C4-2B (cell line): ENCODE measurements at regions not wholly inside any gene's neighbourhood (a gene's known extent, or its start where the extent isn't known, plus 50 kb on each side); places are given as distances from the start of the nearest gene placed in this dataset.

Experiments used
- H3K27ac ChIP-seq: fragments of 450-650 bp; 2 replicates; pipeline ENCODE4 v1.5.1; 2017
- ZFX ChIP-seq: fragments of 450-650 bp; IDR thresholded peaks from 2 replicates; pipeline ENCODE4 v1.6.1; 2017
- TF ChIP-seq, protein P1 (sequence below): fragments of 450-650 bp; conservative IDR thresholded peaks from 2 replicates; pipeline ENCODE4 v1.5.1; 2017; ENCODE audit warnings: mild to moderate bottlenecking

DNA sequence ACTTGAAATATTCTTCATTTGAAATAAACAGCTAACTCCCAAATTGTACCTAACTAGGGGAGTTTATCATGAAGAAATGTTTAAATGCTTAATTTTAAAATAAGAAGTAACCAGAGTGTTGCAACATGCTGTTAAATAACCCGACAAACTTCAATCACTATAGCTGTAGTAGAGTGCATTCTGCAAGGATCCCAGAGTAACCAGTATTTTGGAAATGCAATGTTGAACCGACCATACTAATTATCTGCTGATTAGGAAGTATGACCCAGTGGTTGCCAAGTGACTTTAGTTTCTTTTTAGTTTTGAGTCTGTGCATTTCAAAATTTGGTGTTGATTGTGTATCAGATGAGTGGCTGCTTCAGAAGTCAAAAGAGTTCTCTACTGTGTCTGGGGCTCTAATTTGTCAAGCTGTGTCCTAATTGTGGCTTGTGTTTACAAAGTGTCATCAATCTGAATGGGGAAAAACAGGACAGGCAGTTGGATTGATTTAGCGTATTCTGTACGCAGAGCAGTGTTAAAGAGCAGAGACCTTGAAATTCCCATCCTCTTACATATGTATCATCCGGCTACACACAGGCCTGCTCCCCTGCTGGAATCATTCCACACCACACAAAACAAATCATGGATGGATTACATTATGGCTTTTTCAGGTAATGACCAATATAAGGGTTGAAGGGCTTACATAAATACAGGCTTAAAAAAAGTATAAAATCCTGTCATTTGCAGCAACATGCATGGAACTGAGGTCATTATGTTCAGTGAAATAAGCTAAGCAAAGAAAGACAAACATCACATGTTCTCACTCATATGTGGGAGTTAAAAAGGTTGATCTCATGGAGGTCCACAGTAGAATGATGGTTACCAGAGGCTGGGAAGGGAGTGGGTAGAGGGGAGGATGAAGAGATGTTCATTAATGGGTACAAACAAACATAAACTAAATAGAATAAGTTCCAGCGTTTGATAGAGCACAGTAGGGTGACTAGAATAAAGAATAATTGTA, 351.5 kb downstream of the KLF12 start:
- no peak overlapping the region for H3K27ac ChIP-seq

DNA sequence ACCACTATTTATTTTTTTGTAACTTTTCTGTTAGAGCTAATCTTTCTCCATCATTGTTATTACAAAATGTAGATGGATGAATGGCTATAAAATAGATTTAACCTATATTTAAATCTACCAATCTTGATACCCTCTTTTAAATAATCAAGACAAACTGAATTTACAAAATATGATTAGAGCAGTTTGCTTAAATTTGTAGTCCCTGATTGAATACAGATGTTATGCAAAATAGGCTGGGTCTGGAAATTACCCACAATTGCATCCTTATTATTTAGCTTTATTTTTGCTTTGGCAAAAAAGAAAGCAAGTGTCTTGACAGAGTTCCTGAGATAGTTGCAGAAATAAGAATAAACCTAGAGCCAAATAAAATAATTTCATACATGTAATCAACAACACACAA, 352.8 kb downstream of the KLF12 start:
- no peak for TF ChIP-seq ZFX
- TF ChIP-seq, protein P1, sequence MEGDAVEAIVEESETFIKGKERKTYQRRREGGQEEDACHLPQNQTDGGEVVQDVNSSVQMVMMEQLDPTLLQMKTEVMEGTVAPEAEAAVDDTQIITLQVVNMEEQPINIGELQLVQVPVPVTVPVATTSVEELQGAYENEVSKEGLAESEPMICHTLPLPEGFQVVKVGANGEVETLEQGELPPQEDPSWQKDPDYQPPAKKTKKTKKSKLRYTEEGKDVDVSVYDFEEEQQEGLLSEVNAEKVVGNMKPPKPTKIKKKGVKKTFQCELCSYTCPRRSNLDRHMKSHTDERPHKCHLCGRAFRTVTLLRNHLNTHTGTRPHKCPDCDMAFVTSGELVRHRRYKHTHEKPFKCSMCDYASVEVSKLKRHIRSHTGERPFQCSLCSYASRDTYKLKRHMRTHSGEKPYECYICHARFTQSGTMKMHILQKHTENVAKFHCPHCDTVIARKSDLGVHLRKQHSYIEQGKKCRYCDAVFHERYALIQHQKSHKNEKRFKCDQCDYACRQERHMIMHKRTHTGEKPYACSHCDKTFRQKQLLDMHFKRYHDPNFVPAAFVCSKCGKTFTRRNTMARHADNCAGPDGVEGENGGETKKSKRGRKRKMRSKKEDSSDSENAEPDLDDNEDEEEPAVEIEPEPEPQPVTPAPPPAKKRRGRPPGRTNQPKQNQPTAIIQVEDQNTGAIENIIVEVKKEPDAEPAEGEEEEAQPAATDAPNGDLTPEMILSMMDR: no peak
- no peak overlapping the region for H3K27ac ChIP-seq

More for the DNA sequence above, 351.5 kb downstream of the KLF12 start:
- no peak for TF ChIP-seq ZFX
- TF ChIP-seq, protein P1: no peak

DNA sequence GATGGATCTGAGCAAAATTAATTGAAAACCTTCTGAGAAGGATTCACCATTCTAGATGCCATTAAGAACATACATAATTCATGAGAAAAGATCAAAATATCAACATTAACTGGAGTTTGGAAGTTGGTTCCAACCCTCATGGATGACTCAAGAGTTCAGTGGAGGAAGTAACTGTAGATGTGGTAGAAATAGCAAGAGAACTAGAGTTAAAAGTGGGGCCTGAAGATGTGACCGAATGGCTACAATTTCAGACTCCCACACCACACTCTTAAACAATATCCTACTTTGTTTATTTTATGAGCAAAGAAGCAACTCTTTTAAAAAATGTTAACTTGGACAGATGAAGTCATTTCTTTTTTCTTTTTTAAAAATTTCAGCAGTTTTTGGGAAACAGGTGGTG, 354.3 kb downstream of the KLF12 start:
- H3K27ac ChIP-seq: no peak overlapping the region
- no peak for TF ChIP-seq ZFX
- TF ChIP-seq, protein P1: no peak

DNA sequence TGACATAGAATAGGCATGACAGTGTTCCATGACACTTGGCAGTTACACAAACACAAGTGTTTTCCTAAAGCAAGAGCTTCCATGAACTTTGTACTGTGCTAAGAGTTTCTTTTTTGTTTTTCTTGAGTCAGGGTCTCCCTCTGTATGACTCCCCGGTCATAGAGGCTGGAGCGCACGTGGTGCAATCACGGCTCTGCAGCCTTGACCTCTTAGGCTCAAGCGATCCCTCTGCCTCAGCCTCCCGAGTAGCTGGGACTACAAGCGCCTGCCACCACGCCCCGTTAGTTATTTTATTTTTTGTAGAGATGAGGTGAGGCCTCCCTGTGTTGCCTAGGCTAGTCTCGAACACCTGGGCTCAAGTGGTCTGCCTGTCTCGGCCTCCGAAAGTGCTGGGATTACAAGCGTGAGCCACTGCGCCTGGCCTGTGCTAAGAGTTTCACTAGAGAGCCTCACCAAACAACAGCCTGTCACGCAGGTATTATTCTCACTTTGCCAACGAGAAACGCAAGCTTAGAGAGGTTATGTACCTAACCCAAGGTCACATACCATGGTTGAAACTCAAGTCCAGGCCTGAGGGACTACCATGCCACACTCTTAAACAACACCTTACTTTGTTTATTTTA, 355.9 kb downstream of the KLF12 start:
- no peak overlapping the region for H3K27ac ChIP-seq
- no peak for TF ChIP-seq ZFX
- TF ChIP-seq, protein P1: no peak

DNA sequence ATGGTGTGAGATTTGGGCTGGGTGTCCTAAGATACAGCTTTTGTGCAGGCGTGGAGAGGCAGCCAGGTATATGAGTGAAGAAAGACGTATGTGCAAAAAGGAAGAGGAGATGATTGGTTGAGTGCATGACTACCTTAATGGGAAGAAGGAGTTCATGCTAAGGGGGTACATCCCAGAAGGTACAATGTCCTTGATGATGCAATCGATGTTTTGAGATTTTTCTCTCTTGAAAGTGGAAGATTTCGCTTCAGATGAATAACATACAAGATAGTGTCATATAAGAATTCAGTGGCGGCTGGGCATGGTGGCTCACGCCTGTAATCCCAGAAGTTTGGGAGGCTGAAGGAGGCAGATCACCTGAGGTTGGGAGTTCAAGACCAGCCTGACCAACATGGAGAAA, 357.1 kb downstream of the KLF12 start:
- TF ChIP-seq, protein P1: no peak
- TF ChIP-seq ZFX: no peak

DNA sequence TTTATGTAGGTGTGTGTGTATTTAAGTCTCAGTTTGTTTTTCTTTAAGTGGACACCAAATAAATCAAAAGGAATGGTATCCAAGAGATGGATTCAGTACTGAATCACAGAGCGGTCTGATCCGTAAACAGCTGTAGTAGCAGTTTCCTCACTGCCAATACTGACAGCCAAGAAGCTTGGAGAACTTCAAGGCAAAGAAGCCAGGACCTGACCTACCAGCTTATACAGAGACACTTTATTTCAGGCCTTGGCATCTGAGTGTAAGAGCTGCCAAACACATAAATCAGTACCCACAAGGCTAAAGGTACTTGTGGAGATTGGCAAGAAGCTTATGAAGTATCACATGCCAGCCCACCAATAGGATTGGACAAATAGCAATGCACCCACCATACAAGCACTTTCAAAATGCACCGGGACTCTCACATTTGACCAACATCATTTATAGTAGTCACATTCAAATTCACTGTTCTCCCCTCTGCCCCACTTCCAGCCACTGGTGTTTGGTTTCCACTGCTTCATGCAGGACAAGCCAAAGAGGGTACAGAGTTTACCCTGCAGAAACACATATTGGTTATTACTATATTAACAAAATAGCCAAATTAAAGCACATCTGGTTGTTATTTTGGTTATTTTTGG, 357.9 kb downstream of the KLF12 start:
- TF ChIP-seq, protein P1: no peak
- TF ChIP-seq ZFX: no peak
- H3K27ac ChIP-seq: no peak overlapping the region

More for the DNA sequence above, 357.1 kb downstream of the KLF12 start:
- no peak overlapping the region for H3K27ac ChIP-seq
